Hepatocyte (in vitro differentiated cells): ENCODE measurements at regions not wholly inside any gene's neighbourhood (a gene's known extent, or its start where the extent isn't known, plus 50 kb on each side); places are given as distances from the start of the nearest gene placed in this dataset.

Source experiments
- CTCF ChIP-seq: fragments of 200-600 bp; sonication (generic); IDR thresholded peaks from 2 replicates; pipeline ENCODE4 v1.5.1; 2016; ENCODE audit warnings: antibody characterized with exemption, mild to moderate bottlenecking; ENCODE audit not compliant: poor library complexity
- EZH2phosphoT487 ChIP-seq: fragments of 200-600 bp; sonication (generic); IDR thresholded peaks from one replicate; pipeline ENCODE4 v1.6.1; 2018; ENCODE audit warnings: antibody characterized with exemption, mild to moderate bottlenecking, low read depth, moderate library complexity; ENCODE audit not compliant: unreplicated experiment, severe bottlenecking

- TF ChIP-seq EZH2phosphoT487 = no peak
- TF ChIP-seq CTCF = no peak
These were observed 102.9 kb downstream of the PFKFB3 start for GRCh38 chr10:6305401-6306321.
